22Rv1 (cell line): ENCODE measurements at regions not wholly inside any gene's neighbourhood (a gene's known extent, or its start where the extent isn't known, plus 50 kb on each side); places are given as distances from the start of the nearest gene placed in this dataset.
"Not testable (repeated sequence)": the region's sequence is repeated elsewhere in the genome, so short reads cannot be mapped to it uniquely, and the experiment has no call there.

Experiments used
- H3K27ac ChIP-seq: fragments of 450-650 bp; 2 replicates; pipeline ENCODE4 v1.5.1; 2017
- CTCF ChIP-seq: fragments of 450-650 bp; IDR thresholded peaks from 2 replicates; pipeline ENCODE4 v1.5.1; 2017; ENCODE audit warnings: mild to moderate bottlenecking
- ZFX ChIP-seq: fragments of 450-650 bp; IDR thresholded peaks from 2 replicates; pipeline ENCODE4 v1.6.1; 2017; ENCODE audit warnings: antibody characterized with exemption, borderline replicate concordance

GRCh38 chr16:60137891-60138290, 1403.8 kb upstream of the GOT2 start:
- TF ChIP-seq ZFX: no peak
- TF ChIP-seq CTCF: no peak
- no peak overlapping the region for H3K27ac ChIP-seq

- TF ChIP-seq CTCF: no peak
- H3K27ac ChIP-seq: no peak overlapping the region
Measured at GRCh38 chr16:60127196-60127595, 1393.1 kb upstream of the GOT2 start.

GRCh38 chr16:60126115-60126514, 1392.0 kb upstream of the GOT2 start:
- not testable (repeated sequence) for H3K27ac ChIP-seq

- no peak for TF ChIP-seq ZFX
- TF ChIP-seq CTCF: no peak
- H3K27ac ChIP-seq: no peak overlapping the region
Measured at GRCh38 chr16:60123392-60124023, 1389.4 kb upstream of the GOT2 start.

GRCh38 chr16:60120586-60120985, 1386.5 kb upstream of the GOT2 start:
- TF ChIP-seq ZFX: no peak

GRCh38 chr16:60110531-60110930, 1376.4 kb upstream of the GOT2 start:
- TF ChIP-seq CTCF: no peak
- TF ChIP-seq ZFX: no peak
- no peak overlapping the region for H3K27ac ChIP-seq

More at GRCh38 chr16:60120586-60120985, 1386.5 kb upstream of the GOT2 start:
- no peak overlapping the region for H3K27ac ChIP-seq

- no peak overlapping the region for H3K27ac ChIP-seq
Measured at GRCh38 chr16:60107871-60108270, 1373.8 kb upstream of the GOT2 start.

GRCh38 chr16:60107437-60107836, 1373.3 kb upstream of the GOT2 start:
- TF ChIP-seq ZFX: no peak
- no peak for TF ChIP-seq CTCF
- no peak overlapping the region for H3K27ac ChIP-seq

More at GRCh38 chr16:60107871-60108270, 1373.8 kb upstream of the GOT2 start:
- TF ChIP-seq CTCF (no peak), ZFX (no peak)
